ENCODE measurements at regions not wholly inside any gene's neighbourhood (a gene's known extent, or its start where the extent isn't known, plus 50 kb on each side); places are given as distances from the start of the nearest gene placed in this dataset.
A peak's percentile ranks its signal among the peaks of the same experiment; 100 is the strongest.

DNA sequence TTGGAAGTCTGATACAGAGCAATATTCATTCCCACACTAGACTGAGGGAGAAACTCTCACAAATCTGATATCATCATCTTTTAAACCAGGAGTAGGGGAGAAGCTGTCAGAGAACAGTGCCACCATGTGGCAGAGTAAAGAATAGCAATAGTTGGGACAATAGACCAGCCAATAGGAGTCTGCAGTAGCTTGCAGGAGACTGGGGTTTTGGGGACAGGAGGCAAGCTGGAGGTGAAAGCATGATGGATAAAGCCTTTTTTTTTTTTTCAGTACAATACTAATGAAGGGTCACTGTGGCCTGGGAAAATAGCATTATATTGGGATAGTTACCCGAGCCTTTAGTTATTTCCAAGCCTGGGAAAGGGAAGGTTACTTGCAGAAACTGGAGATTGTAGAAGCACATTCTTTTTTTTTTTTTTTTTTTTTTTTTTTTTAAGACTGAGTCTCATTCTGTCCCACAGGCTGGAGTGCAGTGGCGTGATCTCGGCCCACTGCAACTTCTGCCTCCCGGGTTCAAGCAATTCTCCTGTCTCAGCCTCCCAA lies 120.7 kb downstream of the S1PR1 start:
- TF ChIP-seq, protein P1, sequence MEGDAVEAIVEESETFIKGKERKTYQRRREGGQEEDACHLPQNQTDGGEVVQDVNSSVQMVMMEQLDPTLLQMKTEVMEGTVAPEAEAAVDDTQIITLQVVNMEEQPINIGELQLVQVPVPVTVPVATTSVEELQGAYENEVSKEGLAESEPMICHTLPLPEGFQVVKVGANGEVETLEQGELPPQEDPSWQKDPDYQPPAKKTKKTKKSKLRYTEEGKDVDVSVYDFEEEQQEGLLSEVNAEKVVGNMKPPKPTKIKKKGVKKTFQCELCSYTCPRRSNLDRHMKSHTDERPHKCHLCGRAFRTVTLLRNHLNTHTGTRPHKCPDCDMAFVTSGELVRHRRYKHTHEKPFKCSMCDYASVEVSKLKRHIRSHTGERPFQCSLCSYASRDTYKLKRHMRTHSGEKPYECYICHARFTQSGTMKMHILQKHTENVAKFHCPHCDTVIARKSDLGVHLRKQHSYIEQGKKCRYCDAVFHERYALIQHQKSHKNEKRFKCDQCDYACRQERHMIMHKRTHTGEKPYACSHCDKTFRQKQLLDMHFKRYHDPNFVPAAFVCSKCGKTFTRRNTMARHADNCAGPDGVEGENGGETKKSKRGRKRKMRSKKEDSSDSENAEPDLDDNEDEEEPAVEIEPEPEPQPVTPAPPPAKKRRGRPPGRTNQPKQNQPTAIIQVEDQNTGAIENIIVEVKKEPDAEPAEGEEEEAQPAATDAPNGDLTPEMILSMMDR (IDR thresholded peaks at IDR 0.05; ENCODE audit: insufficient read depth, low read length, missing control alignments), result peak; percentile 62
- no peak for DNase-seq (ENCODE audit: low read depth, low spot score)
- no peak overlapping the region for H3K4me3 ChIP-seq (ENCODE audit: low read depth, low read length)
- POLR2A ChIA-PET, result no interaction called here
- CTCF ChIA-PET, result interaction anchor here (0.6 to 3.6 kb wide), 27 partner anchors 9 to 1383 kb away, joined by 3 to 83 read pairs (median 5); no protein-coding TSS in a partner anchor

DNA sequence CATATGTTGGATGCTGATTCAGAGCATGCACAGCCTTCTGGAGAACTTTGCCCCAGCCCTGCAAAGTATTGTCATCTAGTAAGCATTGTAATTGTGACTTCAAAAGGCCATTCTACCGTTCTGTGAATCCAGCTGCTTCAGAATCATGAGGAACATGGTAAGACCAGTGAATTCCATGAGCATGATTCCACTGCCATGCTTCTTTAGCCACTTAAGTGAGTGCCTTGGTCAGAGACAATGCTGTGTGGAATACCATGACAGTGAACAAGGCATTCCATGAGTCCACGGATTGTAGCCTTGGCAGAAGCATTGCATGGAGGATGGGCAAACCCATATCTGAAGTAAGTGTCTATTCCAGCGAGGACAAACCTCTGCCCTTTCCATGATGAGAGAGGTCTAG lies 123.7 kb downstream of the S1PR1 start:
- DNase-seq (ENCODE audit: low read depth, low spot score), result no peak
- CTCF ChIA-PET, result no interaction called here
- TF ChIP-seq, protein P1 (IDR thresholded peaks at IDR 0.05; ENCODE audit: insufficient read depth, low read length, missing control alignments), result no peak
- H3K4me3 ChIP-seq (ENCODE audit: low read depth, low read length), result no peak overlapping the region
- POLR2A ChIA-PET, result no interaction called here

DNA sequence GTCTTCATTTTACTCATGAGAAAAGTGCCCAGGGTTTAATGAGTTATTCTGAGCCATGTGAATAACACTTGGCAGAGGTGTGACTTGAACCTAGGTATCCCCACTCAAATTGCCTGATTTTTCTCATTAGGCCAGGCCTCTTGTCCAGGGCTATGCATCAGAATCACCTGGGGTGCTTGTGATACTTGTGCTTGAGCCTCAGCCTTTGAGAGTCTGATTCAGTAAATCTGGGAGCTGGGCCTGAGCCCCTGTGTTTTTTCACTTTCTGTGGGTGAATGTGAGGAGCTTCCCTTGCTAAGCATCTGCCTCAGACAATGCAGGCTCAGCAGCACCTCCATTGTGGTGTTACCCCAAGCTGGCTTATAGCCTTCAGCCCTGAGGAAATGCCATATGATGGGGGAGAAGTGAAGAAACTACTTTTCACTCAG lies 127.1 kb downstream of the S1PR1 start:
- CTCF ChIA-PET, result interaction anchor here (0.6 to 2.4 kb wide), 5 partner anchors 9 to 72 kb away, joined by 4 to 17 read pairs (median 5); no protein-coding TSS in a partner anchor
- H3K4me3 ChIP-seq (ENCODE audit: low read depth, low read length), result no peak overlapping the region
- no peak for DNase-seq (ENCODE audit: low read depth, low spot score)
- POLR2A ChIA-PET, result no interaction called here
- TF ChIP-seq, protein P1 (IDR thresholded peaks at IDR 0.05; ENCODE audit: insufficient read depth, low read length, missing control alignments), result no peak

DNA sequence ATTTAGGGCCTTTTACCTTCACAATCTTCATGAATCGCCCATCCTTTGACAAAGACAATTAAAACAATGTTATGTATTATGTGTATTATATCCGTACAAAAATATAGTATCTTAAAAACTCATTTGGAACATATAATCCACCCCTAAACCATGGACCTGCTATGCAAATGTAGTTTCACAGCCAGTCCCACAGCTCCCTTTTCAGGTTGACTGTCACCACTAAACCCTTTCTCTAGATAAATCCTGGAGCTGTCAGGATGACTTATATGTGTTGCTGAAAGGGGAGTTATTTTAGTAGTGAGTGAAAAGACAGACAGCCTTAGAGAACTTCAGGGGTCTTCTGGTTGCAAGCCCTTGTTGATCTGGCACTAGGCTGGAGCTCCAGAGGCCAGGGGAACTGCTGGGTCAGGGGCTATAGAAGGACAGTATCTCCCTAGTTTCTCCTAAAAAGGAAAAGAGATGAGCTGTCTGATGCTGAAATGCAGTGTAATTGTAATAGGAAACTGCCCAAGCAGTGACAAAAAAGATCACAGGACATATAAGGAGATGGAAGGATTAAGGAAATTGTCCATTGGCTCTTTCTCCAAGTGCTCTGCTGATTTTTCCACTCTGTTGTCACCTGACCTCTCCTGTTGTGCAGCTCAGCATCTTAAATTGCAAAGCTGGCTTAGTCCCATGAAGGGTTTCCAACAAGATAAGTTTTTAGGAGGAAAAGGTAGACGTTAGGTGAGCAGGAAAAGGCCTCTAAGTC lies 127.7 kb downstream of the S1PR1 start:
- TF ChIP-seq, protein P1 (IDR thresholded peaks at IDR 0.05; ENCODE audit: insufficient read depth, low read length, missing control alignments), result no peak
- H3K4me3 ChIP-seq (ENCODE audit: low read depth, low read length), result no peak overlapping the region
- POLR2A ChIA-PET, result no interaction called here
- CTCF ChIA-PET, result interaction anchor here (0.6 to 2.4 kb wide), 6 partner anchors 9 to 72 kb away, joined by 4 to 17 read pairs (median 6); no protein-coding TSS in a partner anchor
- no peak for DNase-seq (ENCODE audit: low read depth, low spot score)

DNA sequence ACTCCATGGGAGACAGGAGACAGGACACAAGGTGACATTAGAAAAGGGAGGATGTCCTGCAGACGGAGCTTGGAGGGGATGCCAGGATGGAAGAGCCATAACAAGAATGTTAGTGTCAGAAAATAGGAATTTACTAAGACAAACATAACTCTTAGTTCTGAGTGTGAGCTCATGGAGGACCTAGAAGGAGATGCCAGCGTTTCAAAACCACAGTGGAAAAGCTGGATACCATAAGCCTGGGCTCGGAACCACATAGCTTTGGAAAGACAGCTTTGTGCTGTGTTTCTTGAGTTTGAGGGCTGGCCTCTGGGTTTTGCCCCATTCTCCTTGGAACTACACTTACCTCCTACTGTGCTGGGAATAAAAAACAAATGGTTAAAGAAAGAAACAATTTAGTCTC lies 128.4 kb downstream of the S1PR1 start:
- TF ChIP-seq, protein P1 (IDR thresholded peaks at IDR 0.05; ENCODE audit: insufficient read depth, low read length, missing control alignments), result no peak
- no peak overlapping the region for H3K4me3 ChIP-seq (ENCODE audit: low read depth, low read length)
- POLR2A ChIA-PET, result no interaction called here
- CTCF ChIA-PET, result interaction anchor here (0.7 to 2.4 kb wide), 5 partner anchors 10 to 444 kb away, joined by 3 to 17 read pairs (median 6); no protein-coding TSS in a partner anchor
- DNase-seq (ENCODE audit: low read depth, low spot score), result no peak

DNA sequence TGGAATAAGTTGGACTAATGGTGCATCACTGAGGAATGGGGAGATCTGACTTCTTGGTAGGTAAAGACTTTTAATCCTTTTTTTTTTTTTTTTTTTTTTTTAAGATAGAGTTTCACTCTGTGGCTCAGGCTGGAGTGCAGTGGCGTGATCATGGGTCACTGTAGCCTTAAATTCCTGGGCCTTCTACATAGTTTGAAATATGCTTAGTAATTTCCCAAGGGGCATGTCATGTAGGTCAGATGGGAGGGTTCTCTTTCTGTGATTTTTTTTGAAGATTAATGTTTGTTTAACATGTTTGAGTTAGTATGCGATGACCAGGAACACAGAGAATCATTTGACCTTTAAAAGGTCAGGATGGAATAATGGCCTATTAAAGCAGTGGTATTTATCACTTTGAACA lies 129.1 kb downstream of the S1PR1 start:
- ChIA-PET CTCF (interaction anchor here (2.2 to 2.8 kb wide), 3 partner anchors 8 to 17 kb away, joined by 5 to 23 read pairs (median 7); no protein-coding TSS in a partner anchor), POLR2A (no interaction called here)
- no peak overlapping the region for H3K4me3 ChIP-seq (ENCODE audit: low read depth, low read length)
- DNase-seq (ENCODE audit: low read depth, low spot score), result no peak
- TF ChIP-seq, protein P1 (IDR thresholded peaks at IDR 0.05; ENCODE audit: insufficient read depth, low read length, missing control alignments), result no peak
